Sigmoid colon (tissue), 6 donors: ENCODE measurements at regions not wholly inside any gene's neighbourhood (a gene's known extent, or its start where the extent isn't known, plus 50 kb on each side); places are given as distances from the start of the nearest gene placed in this dataset.

Experiments
- DNase-seq: peaks from one replicate; pipeline ENCODE4 v3.0.0-alpha.2; 2019
- H3K27ac ChIP-seq, 4 donors: fragments of 200-600 bp; sonication (generic); one replicate each; pipeline ENCODE4 v1.5.1; 2016 to 2019; ENCODE audit warnings: mild to moderate bottlenecking in 1 of 4
- H3K27me3 ChIP-seq, 3 donors: fragments of 200-600 bp; sonication (generic); one replicate each; pipeline ENCODE4 v1.5.1; 2019; ENCODE audit warnings: mild to moderate bottlenecking in 1 of 3
- H3K36me3 ChIP-seq, 4 donors: fragments of 200-600 bp; sonication (generic); one replicate each; pipeline ENCODE4 v1.5.1; 2016 to 2019
- H3K4me1 ChIP-seq, 4 donors: fragments of 200-600 bp; sonication (generic); one replicate each; pipeline ENCODE4 v1.5.1; 2017 to 2019
- H3K4me3 ChIP-seq, 4 donors: fragments of 200-600 bp; sonication (generic); one replicate each; pipeline ENCODE4 v1.5.1; 2017 to 2019; ENCODE audit warnings: mild to moderate bottlenecking in 2 of 4, moderate library complexity in 1 of 4
- H3K9me3 ChIP-seq, 4 donors: fragments of 200-600 bp in 3 of 4; sonication (generic) in 3 of 4; one replicate each; pipeline versions ENCODE4 v1.5.1 to v1.6.1; 2013 to 2019
- EP300 ChIP-seq, 4 donors: sonication (generic); formaldehyde crosslinking; IDR thresholded peaks; one replicate each; pipeline ENCODE4 v1.6.1; 2017; ENCODE audit warnings: antibody characterized with exemption in 4 of 4
- POLR2A ChIP-seq, 2 donors: fragments of 450-650 bp; IDR thresholded peaks; one replicate each; pipeline ENCODE4 v1.6.1; 2016; ENCODE audit warnings: antibody characterized with exemption in 2 of 2, mild to moderate bottlenecking in 2 of 2, moderate library complexity in 2 of 2
- POLR2AphosphoS5 ChIP-seq, 4 donors: sonication (generic); formaldehyde crosslinking; IDR thresholded peaks; one replicate each; pipeline ENCODE4 v1.6.1; 2017; ENCODE audit warnings: antibody characterized with exemption in 4 of 4
- WGBS, 2 donors: extraction: QIAGEN DNeasy Blood & Tissue Kit; methylation state at CpG; one replicate each; pipeline ENCODE4 v1.1.7; 2013; 5-methylcytosine and 5-hydroxymethylcytosine counted together
- intact Hi-C: fragments of 100-400 bp; cut with DNase I; formaldehyde crosslinking; loops from one replicate; pipeline ENCODE4 v1.15.1; 2023
- TF ChIP-seq, protein P1 (sequence below), 4 experiments: fragments of 450-650 bp in 3 of 4; fragments of 200-600 bp in 1 of 4; IDR thresholded peaks; one replicate each; pipeline ENCODE4 v1.5.1; 2016 to 2019; ENCODE audit warnings: antibody characterized with exemption in 4 of 4, mild to moderate bottlenecking in 3 of 4, moderate library complexity in 2 of 4
- donor health status: healthy with polysubstance abuse.
- donor health status: healthy.

DNA sequence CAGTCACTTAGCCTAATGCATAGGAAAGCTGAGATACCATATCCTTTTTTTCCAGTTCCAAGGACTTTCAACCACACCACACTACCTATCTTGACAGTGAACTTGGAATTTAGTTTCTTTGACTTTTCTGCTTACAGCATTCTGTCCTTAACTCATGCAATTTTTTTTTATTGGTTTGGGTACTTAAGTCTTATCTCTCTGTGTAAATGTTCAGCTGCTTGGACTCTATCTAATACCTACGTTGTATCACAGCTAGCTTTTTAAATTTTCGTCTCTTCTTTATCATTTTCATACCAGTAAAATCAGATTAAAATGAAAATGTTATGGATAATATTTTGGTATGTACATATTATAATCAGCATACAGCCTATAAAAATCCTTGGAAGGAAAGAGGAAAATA, 106.9 kb upstream of the ADGRF1 start:
- TF ChIP-seq, protein P1, sequence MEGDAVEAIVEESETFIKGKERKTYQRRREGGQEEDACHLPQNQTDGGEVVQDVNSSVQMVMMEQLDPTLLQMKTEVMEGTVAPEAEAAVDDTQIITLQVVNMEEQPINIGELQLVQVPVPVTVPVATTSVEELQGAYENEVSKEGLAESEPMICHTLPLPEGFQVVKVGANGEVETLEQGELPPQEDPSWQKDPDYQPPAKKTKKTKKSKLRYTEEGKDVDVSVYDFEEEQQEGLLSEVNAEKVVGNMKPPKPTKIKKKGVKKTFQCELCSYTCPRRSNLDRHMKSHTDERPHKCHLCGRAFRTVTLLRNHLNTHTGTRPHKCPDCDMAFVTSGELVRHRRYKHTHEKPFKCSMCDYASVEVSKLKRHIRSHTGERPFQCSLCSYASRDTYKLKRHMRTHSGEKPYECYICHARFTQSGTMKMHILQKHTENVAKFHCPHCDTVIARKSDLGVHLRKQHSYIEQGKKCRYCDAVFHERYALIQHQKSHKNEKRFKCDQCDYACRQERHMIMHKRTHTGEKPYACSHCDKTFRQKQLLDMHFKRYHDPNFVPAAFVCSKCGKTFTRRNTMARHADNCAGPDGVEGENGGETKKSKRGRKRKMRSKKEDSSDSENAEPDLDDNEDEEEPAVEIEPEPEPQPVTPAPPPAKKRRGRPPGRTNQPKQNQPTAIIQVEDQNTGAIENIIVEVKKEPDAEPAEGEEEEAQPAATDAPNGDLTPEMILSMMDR (IDR thresholded peaks at IDR 0.05), result no peak
- no peak for TF ChIP-seq EP300 (IDR thresholded peaks at IDR 0.05)
- TF ChIP-seq POLR2AphosphoS5 (IDR thresholded peaks at IDR 0.05), result no peak
- TF ChIP-seq POLR2A (IDR thresholded peaks at IDR 0.05), result no peak
- Histone ChIP-seq H3K27ac (no peak overlapping the region), H3K9me3 (no peaks in the 10 kb centered on the region), H3K27me3 (no peaks in the 10 kb centered on the region), H3K4me1 (peaks cover 0 to 32% (median 23%) of the 10 kb centered on the region in 4 donors), H3K4me3 (no peak overlapping the region), H3K36me3 (no peaks in the 10 kb centered on the region)
- 16 to 71% methylated on average over 2 of the region's 2 CpGs for WGBS, 2 donors
- intact Hi-C loops, result no loop called here
- DNase-seq, result no peak

DNA sequence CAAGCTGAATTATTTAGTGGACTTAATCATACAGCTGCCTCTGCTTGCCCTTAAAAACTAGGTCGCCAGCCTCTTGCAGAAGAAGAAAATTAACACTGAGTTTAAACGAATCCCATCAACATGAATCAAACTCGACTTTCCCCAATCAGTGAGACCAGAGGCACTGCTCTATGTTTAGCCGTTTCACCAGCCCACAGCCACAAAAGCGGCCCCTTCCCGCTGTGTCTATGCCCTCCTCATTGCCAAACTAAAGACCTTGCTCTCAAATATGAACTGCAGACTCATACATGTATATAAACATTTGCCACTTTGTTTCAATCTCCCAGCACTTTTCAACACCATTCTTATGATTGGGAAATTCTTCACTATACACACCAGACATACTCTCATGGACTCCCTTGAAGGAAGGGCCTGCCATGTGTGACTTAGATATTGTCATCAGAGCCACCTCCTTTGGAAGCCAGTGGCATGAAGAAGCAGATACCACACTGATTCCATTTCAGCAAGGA, 105.8 kb upstream of the ADGRF1 start:
- intact Hi-C loops, result no loop called here
- no peak for DNase-seq
- Histone ChIP-seq H3K27ac (peak overlapping the region in 3 of 4 donors; percentile 4 to 64 (median 24)), H3K4me1 (peaks cover 0 to 32% (median 23%) of the 10 kb centered on the region in 4 donors), H3K36me3 (no peaks in the 10 kb centered on the region), H3K9me3 (no peaks in the 10 kb centered on the region), H3K27me3 (no peaks in the 10 kb centered on the region), H3K4me3 (no peak overlapping the region)
- 72 to 79% methylated on average over 6 of the region's 6 CpGs for WGBS, 2 donors
- TF ChIP-seq POLR2AphosphoS5 (IDR thresholded peaks at IDR 0.05) (no peak), POLR2A (IDR thresholded peaks at IDR 0.05) (no peak), EP300 (IDR thresholded peaks at IDR 0.05) (no peak)
- TF ChIP-seq, protein P1 (IDR thresholded peaks at IDR 0.05), result no peak

DNA sequence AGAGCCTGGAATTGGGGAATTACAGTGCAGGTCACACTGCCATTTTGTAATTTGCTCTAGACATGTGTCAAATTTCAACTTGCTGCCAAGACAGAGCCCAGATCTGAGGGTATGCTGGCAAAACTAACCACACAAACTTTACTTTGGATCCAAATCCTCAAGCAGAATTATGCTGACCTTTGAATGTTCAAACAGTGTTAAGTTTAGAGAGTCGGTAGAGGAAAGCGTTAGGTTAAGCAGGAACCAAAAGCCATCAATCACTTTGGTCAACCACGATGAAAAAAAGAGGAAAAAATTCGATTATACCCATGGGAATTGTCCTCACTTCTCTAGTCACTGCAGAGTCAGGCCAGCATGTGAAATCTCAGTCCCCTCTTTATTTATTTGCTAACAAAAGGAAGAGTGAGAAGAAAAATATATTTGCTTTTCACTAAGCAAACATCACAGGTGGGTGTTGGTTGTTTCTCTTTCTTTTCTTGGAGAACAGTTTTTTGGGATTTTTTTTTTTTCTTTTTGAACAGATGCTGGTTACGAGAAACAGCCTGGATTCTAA, 105.1 kb upstream of the ADGRF1 start:
- no peak for DNase-seq
- TF ChIP-seq EP300 (IDR thresholded peaks at IDR 0.05) (no peak), POLR2A (IDR thresholded peaks at IDR 0.05) (no peak), POLR2AphosphoS5 (IDR thresholded peaks at IDR 0.05) (no peak)
- TF ChIP-seq, protein P1 (IDR thresholded peaks at IDR 0.05), result no peak
- no peaks in the 10 kb centered on the region for H3K9me3 ChIP-seq
- intact Hi-C loops, result no loop called here
- no peak overlapping the region for H3K4me3 ChIP-seq
- H3K4me1 ChIP-seq, result peaks cover 0 to 32% (median 23%) of the 10 kb centered on the region in 4 donors
- H3K27me3 ChIP-seq, result no peaks in the 10 kb centered on the region
- no peaks in the 10 kb centered on the region for H3K36me3 ChIP-seq
- 12 to 39% methylated on average over 5 of the region's 5 CpGs for WGBS, 2 donors
- peak overlapping the region in 3 of 4 donors; percentile 4 to 64 (median 24) for H3K27ac ChIP-seq

DNA sequence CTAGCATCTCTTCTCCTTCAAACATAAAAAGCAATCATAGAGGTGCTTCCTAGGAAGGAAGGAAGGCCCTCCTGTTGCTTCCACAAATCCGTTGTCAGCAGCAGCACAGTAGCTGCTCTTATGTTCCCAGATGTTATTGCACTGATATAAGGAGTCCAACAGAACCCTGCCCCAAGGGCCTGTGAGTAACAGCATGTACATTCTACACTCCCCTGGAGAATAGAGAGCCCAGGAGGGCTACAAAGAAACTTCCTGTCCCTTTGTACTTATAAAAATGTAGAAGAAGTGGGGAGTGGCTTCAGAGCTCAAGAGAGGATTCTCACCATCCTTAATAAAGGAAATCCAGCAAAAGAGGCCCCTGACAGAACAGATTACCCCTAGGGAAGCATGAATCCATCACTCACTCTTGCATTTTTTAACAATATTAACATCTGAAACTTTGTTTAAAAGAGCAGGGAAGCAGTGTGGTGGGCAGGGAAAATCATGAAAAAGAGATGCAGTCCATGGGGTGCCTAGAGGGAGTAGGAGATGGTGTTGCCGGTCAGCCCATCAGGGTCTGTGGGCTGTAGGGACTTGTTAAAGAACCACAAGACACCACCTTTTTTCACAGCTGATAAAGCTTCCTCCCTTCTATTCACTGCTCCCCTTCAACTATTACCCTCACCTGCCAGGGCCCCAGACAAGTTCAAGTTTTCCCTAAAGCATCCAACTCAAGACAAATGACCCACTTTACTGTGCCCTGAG, 104.5 kb upstream of the ADGRF1 start:
- no peak for TF ChIP-seq EP300 (IDR thresholded peaks at IDR 0.05)
- Histone ChIP-seq H3K27ac (peak overlapping the region in 3 of 4 donors; percentile 4 to 64 (median 24)), H3K4me1 (peaks cover 0 to 32% (median 23%) of the 10 kb centered on the region in 4 donors), H3K36me3 (no peaks in the 10 kb centered on the region), H3K27me3 (no peaks in the 10 kb centered on the region), H3K4me3 (no peak overlapping the region), H3K9me3 (no peaks in the 10 kb centered on the region)
- WGBS, 2 donors, result 60 to 66% methylated on average over 2 of the region's 2 CpGs
- DNase-seq, result no peak
- intact Hi-C loops, result no loop called here

DNA sequence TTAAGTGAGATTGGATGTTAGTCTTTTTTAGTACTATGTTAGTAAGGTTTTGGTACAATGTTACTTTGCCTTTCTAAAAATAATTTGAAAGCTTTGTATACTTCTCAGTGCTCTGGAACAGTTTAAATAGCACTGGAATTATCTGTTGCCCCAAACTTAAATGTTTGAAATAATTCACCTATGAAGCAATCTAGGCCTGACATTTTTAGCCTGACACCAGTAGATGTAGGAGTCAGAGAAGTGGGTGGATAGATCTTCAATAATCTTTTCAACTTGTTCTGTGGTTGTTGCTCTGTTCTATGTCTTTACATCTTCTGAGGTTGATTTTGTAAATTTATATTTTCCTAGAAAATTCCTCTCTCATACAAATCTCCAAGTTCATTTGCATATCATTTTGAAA, 103.1 kb upstream of the ADGRF1 start:
- H3K4me3 ChIP-seq, result no peak overlapping the region
- H3K27ac ChIP-seq, result peak overlapping the region in 1 of 4 donors; percentile 64
- DNase-seq, result no peak

More for the DNA sequence above, 103.1 kb upstream of the ADGRF1 start:
- Histone ChIP-seq H3K27me3 (no peaks in the 10 kb centered on the region), H3K36me3 (no peaks in the 10 kb centered on the region), H3K4me1 (peaks cover 0 to 32% (median 23%) of the 10 kb centered on the region in 4 donors), H3K9me3 (no peaks in the 10 kb centered on the region)
- TF ChIP-seq POLR2AphosphoS5 (IDR thresholded peaks at IDR 0.05), result no peak
- TF ChIP-seq, protein P1 (IDR thresholded peaks at IDR 0.05), result no peak
- TF ChIP-seq POLR2A (IDR thresholded peaks at IDR 0.05), result no peak
- TF ChIP-seq EP300 (IDR thresholded peaks at IDR 0.05), result no peak
- intact Hi-C loops, result no loop called here
